AG09319 (cell line): ENCODE measurements at regions not wholly inside any gene's neighbourhood (a gene's known extent, or its start where the extent isn't known, plus 50 kb on each side); places are given as distances from the start of the nearest gene placed in this dataset.

ENCODE experiments used
- DNase-seq: peaks from one replicate; pipeline ENCODE4 v3.0.0-alpha.2; 2010; ENCODE audit warnings: low read depth; ENCODE audit errors: extremely low read depth
- TF ChIP-seq, protein P1 (sequence below): IDR thresholded peaks from 2 replicates; pipeline ENCODE4 v1.5.1; 2011; ENCODE audit warnings: low read depth, mild to moderate bottlenecking, inconsistent platforms, low read length, moderate library complexity

DNA sequence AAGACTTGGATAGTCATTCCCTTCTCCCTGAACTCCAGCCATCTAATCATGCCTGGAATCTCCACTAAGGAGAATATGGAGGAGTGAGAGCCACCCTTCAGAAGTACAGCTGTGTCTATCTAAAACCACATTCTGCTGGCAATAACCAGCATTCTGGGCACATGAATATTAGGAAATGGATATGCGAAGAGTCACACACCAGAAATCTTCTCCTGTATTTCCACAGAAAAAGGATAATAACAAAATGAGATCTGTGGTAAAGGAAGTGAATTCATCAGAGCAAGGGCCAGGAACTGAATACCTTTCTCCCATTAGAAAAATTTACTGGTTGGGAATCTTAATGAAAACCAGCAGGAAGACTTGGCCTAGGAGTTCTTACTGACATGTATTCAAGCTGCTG is 218.8 kb downstream of the SCG2 start:
- DNase-seq = peak; percentile 7
- TF ChIP-seq, protein P1, sequence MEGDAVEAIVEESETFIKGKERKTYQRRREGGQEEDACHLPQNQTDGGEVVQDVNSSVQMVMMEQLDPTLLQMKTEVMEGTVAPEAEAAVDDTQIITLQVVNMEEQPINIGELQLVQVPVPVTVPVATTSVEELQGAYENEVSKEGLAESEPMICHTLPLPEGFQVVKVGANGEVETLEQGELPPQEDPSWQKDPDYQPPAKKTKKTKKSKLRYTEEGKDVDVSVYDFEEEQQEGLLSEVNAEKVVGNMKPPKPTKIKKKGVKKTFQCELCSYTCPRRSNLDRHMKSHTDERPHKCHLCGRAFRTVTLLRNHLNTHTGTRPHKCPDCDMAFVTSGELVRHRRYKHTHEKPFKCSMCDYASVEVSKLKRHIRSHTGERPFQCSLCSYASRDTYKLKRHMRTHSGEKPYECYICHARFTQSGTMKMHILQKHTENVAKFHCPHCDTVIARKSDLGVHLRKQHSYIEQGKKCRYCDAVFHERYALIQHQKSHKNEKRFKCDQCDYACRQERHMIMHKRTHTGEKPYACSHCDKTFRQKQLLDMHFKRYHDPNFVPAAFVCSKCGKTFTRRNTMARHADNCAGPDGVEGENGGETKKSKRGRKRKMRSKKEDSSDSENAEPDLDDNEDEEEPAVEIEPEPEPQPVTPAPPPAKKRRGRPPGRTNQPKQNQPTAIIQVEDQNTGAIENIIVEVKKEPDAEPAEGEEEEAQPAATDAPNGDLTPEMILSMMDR = no peak

DNA sequence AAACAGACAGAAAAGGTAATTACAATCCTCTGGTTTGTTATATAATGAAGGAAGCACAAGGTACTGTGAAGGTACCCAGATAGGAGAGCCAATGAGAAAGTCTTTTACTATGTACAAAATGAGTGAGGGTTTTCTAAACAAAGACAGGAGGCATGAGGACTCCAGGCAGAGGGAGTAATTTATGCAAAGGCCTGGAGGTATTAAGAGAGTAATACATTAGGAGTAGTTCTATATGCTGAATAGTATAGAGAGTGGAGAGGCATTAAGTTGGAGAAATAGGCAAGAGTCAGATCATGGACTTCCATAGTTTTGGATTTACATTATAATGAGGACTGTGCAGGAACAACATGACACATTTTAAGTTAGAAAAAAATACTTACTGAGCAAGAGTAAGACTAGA is 216.0 kb downstream of the SCG2 start:
- DNase-seq = no peak
- TF ChIP-seq, protein P1 = no peak

DNA sequence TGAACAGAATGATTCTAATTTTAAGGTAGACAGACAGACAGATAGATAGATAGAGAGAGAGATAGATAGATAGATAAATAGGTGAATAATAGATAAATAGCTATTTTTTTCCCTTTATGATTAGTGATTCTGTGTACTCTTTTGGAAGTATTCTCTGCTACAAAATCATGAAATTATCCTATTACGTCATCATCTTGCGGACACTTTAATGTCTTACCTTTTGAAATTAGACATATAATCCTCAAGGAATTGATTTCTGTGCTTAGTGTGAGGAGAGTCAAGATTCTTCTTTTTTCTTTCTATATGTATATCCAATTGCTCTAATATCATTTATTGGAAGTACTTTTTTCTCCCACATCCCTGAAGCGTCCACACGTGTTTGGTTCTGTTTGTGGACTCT is 215.2 kb downstream of the SCG2 start:
- DNase-seq = no peak
- TF ChIP-seq, protein P1 = no peak

DNA sequence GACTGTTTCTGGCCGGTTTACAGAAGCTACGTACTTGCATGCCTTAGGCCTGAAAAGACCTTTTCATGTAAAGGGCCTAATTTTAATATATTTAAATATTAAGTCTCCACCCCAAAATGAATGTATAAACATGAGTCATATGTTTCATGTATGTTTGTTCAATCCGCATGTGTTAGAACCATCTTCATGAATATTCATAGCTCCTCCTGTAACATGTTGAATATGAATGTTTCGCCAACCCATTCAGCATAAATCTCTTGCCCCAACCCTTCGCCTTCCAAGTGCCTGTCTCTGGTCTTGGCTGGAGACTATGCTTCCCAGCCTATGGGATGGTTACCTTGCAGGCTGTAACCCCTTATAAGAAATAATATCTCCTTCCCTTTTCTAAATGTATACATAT is 212.5 kb downstream of the SCG2 start:
- no peak for DNase-seq
- TF ChIP-seq, protein P1 = no peak

DNA sequence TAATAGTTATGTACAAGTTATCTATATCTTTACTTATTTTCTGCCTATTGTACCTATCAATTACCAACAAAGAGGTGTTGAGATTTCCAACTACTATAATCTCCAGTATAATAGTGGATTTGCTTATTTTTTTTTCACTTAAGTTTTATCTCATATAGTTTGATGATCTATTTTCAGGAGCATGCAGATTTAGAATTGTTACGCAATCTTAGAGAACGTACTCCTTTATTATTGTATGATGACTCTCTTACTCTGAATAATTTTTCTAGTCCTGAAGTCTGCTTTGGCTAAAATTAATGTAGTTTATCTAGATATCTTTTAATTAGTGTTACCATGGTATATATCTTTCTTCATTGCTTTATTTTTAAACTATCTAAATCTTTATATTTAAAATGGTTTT is 205.2 kb downstream of the SCG2 start:
- no peak for DNase-seq
- TF ChIP-seq, protein P1 = no peak

DNA sequence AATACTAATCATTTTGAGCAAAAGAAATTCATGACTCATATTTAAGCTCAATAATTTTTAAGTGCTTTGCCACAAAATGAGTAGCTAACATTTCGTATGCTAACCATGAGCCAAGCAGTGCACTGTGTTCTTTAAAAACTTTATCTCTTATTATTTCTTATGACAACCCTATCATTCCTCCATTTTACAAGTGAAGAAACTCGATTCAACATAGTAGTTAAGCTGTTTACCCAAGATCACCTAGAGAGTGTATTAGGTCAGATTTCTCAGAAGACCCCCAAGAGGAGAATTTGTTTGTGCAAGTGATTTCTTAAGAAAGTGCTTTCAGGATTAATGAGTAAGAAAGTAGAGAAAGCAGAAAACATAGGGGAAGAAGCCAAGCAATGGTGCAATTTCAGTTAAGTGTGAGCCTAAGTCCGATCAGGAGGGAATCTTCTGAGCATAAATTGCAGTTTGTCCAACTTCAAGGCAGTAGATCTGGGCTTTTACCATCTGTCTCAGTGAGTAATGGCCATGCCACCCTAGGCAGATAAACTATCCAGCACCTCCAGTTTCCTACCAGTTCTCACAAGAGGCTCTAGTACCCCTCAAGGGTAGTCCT is 202.7 kb downstream of the SCG2 start:
- TF ChIP-seq, protein P1 = no peak
- DNase-seq = no peak

DNA sequence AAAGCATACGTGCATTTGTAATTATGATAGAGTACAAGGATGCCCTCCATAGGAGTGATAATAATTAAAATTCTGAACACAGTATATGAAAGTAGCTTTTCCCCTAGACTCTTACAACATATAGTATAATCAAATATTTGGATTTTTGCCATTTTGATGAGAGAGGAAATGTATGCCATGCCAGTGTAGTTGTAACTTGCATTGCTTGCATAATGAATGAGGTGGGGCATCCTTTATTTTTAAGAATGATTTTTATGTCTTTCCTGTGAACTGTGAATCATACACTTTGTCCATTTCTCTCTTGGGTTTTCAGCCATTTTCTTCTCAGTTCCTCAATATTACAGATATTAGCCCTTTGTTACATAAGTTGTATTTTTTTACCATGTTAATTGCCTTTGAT is 197.5 kb downstream of the SCG2 start:
- TF ChIP-seq, protein P1 = no peak
- DNase-seq = no peak
